ENCODE measurements at regions not wholly inside any gene's neighbourhood (a gene's known extent, or its start where the extent isn't known, plus 50 kb on each side); places are given as distances from the start of the nearest gene placed in this dataset.

GRCh38 chr17:69607162-69607834 lies 192.8 kb downstream of the MAP2K6 start (continued):
- TF ChIP-seq HMGXB4 (CRISPR knock-in tag; IDR thresholded peaks at IDR 0.05; ENCODE audit: borderline replicate concordance in 1 of 2, low read depth in 1 of 2), result peak in 1 of 2 experiments; percentile 52; a peak in 1 of 4 replicates
- no peak for TF ChIP-seq UBTF (CRISPR knock-in tag; IDR thresholded peaks at IDR 0.05)
- no peak for TF ChIP-seq STAT5B (CRISPR knock-in tag; IDR thresholded peaks at IDR 0.05)
- TF ChIP-seq ARID3A (IDR thresholded peaks at IDR 0.05; ENCODE audit: low read depth, low read length), result peak; percentile 25; the same call in 1 of the 2 replicates
- TF ChIP-seq IRF1 (CRISPR knock-in tag; IDR thresholded peaks at IDR 0.05; ENCODE audit: low read depth), result no peak
- TF ChIP-seq ZNF224 (CRISPR knock-in tag; IDR thresholded peaks at IDR 0.05), result no peak
- TF ChIP-seq ZSCAN5A (CRISPR knock-in tag; IDR thresholded peaks at IDR 0.05; ENCODE audit: borderline replicate concordance), result peak; percentile 30; the same call in 1 of the 2 replicates
- TF ChIP-seq BATF2 (CRISPR knock-in tag; IDR thresholded peaks at IDR 0.05), result no peak
- TF ChIP-seq ZNF784 (CRISPR knock-in tag; IDR thresholded peaks at IDR 0.05; ENCODE audit: borderline replicate concordance), result no peak
- 0 out of 2 replicates have a peak, but pooled peaks have one; percentile 28 for TF ChIP-seq HOXA5 (CRISPR knock-in tag; IDR thresholded peaks at IDR 0.05)

Measured in HepG2 (cell line).